Progenitor cell of endocrine pancreas (in vitro differentiated cells): ENCODE measurements at regions not wholly inside any gene's neighbourhood (a gene's known extent, or its start where the extent isn't known, plus 50 kb on each side); places are given as distances from the start of the nearest gene placed in this dataset.
"Not testable (repeated sequence)": the region's sequence is repeated elsewhere in the genome, so short reads cannot be mapped to it uniquely, and the experiment has no call there.

Source experiments
- DNase-seq: peaks from one replicate; pipeline ENCODE4 v3.0.0; 2021; ENCODE audit warnings: low spot score; ENCODE audit not compliant: unreplicated experiment
- H3K27ac Mint-ChIP-seq: 2 replicates; pipeline ENCODE4 v1.8.0; 2021; ENCODE audit warnings: mild to moderate bottlenecking, moderate library complexity, mixed read lengths
- H3K27me3 Mint-ChIP-seq: 2 replicates; pipeline ENCODE4 v1.8.0; 2021; ENCODE audit warnings: mixed read lengths
- H3K36me3 Mint-ChIP-seq: 2 replicates; pipeline ENCODE4 v1.8.0; 2022; ENCODE audit warnings: mixed read lengths; ENCODE audit not compliant: insufficient read depth
- H3K4me1 Mint-ChIP-seq: 2 replicates; pipeline ENCODE4 v1.8.0; 2021; ENCODE audit warnings: low read depth, mixed read lengths
- H3K4me3 Mint-ChIP-seq: 2 replicates; pipeline ENCODE4 v1.8.0; 2021; ENCODE audit warnings: low read depth, mild to moderate bottlenecking, moderate library complexity, mixed read lengths
- H3K9me3 Mint-ChIP-seq: 2 replicates; pipeline ENCODE4 v1.8.0; 2021; ENCODE audit warnings: low read depth, mixed read lengths
- TF ChIP-seq, protein P1 (sequence below): fragments of 200-600 bp; sonication (generic); IDR thresholded peaks from one replicate; pipeline ENCODE4 v1.5.0; 2021; ENCODE audit warnings: antibody characterized with exemption, mild to moderate bottlenecking; ENCODE audit not compliant: unreplicated experiment

DNA sequence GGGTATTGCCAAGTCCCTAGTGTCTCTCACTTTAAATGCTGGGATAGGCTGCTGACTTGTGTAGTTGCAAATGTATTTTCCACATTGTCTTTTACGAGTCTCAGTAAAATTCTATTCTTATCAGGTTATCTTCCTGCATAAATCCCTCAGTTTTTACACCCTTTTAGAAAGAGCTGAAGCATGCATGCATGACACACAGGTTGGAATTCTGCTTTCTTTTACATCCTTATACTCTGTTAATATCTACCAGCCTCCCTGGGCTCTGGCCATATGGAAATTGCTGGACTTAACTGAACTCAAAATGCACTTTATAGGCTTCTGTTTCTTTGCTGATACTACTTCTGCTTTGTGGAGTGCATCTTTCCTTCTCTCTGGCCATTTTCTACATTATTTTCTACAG is 477.4 kb downstream of the FRK start:
- no peaks in the 10 kb centered on the region for H3K4me1 Mint-ChIP-seq
- no peak for DNase-seq
- H3K36me3 Mint-ChIP-seq = no peaks in the 10 kb centered on the region
- H3K27me3 Mint-ChIP-seq = no peaks in the 10 kb centered on the region
- TF ChIP-seq, protein P1, sequence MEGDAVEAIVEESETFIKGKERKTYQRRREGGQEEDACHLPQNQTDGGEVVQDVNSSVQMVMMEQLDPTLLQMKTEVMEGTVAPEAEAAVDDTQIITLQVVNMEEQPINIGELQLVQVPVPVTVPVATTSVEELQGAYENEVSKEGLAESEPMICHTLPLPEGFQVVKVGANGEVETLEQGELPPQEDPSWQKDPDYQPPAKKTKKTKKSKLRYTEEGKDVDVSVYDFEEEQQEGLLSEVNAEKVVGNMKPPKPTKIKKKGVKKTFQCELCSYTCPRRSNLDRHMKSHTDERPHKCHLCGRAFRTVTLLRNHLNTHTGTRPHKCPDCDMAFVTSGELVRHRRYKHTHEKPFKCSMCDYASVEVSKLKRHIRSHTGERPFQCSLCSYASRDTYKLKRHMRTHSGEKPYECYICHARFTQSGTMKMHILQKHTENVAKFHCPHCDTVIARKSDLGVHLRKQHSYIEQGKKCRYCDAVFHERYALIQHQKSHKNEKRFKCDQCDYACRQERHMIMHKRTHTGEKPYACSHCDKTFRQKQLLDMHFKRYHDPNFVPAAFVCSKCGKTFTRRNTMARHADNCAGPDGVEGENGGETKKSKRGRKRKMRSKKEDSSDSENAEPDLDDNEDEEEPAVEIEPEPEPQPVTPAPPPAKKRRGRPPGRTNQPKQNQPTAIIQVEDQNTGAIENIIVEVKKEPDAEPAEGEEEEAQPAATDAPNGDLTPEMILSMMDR = no peak
- no peak overlapping the region for H3K27ac Mint-ChIP-seq
- H3K9me3 Mint-ChIP-seq = no peaks in the 10 kb centered on the region
- no peak overlapping the region for H3K4me3 Mint-ChIP-seq

DNA sequence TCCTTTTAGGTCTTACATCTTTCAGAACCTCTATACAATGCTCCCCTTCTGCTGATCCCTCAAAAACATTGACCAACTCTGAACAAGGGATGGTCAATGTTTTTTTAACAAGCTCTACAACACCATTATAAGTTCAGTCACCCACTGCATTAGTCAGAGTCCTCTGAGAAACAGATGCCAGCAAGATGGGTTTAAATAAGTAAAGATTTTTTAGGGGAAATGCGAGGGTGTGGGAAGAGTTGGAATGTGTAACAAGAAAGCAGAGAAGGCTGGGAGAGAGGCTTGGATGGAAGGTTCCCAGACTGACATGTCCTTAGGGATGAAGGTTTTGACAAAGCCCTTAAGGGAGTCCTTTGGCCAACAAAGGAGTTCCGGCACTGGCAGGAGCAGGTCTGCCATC is 478.3 kb downstream of the FRK start:
- Mint-ChIP-seq H3K4me1 (no peaks in the 10 kb centered on the region), H3K4me3 (no peak overlapping the region), H3K27ac (no peak overlapping the region), H3K27me3 (no peaks in the 10 kb centered on the region), H3K9me3 (no peaks in the 10 kb centered on the region), H3K36me3 (no peaks in the 10 kb centered on the region)
- DNase-seq = no peak
- TF ChIP-seq, protein P1 = no peak

DNA sequence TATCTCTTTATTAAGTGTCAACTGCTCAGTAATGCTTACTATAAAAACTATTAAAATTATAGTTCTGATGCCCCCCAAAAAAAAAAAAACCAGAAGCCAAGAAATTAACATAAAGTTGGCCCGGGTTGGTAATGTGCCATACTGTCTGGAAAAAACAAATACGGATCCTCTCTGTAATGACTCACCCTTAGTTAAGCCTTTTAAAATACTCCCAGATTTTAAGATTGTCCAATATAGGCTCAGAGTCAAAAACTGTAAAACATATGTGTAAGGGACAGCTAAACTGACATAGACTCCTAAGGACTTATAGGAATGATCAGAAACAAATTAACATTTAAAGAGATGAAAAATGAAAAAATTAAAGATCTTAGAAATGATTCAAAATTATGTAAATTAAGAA is 481.1 kb downstream of the FRK start:
- H3K9me3 Mint-ChIP-seq, H3K36me3 Mint-ChIP-seq, DNase-seq, H3K27me3 Mint-ChIP-seq, H3K27ac Mint-ChIP-seq, H3K4me1 Mint-ChIP-seq, H3K4me3 Mint-ChIP-seq: not testable (repeated sequence)

DNA sequence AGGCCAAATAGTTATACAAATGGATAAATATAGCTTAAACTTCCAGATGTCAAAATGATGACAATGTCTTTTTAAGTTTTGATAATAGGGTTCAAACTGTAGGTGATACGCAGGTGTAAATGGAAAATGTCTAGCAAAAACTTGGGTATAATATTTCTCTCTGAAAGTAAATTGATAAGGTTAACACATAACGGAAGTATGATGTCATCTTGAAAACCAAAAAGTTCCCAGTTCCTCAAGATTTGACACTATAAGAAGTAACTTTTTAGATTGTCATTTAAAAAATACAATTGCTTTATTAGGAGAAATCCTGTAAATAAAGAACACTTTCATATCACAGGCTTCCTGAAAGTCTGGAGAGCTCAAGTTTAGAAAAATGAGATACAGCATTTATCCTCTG is 483.4 kb downstream of the FRK start:
- Mint-ChIP-seq H3K4me1 (no peaks in the 10 kb centered on the region), H3K27me3 (no peaks in the 10 kb centered on the region), H3K9me3 (no peaks in the 10 kb centered on the region), H3K27ac (no peak overlapping the region), H3K36me3 (no peaks in the 10 kb centered on the region), H3K4me3 (no peak overlapping the region)
- TF ChIP-seq, protein P1 = no peak
- DNase-seq = no peak

DNA sequence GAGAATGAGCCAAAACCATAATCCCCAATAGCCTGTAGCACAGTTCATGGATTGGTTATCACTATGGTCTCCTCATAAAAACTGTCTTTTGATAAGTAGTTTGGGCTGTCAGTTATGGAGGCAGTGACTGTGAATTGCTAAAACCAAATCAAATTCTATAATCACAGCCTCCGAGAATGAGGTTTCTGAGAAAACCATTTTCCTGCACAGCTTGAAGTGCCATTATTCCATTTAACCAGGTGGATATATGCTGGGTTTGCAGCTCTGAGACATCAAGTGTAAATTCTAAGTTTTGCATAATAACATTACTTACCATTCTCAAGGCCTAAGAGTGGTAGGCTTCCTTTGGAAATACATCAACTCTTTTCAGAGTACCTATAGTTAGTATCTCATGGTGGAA is 485.4 kb downstream of the FRK start:
- Mint-ChIP-seq H3K36me3 (no peaks in the 10 kb centered on the region), H3K4me1 (no peaks in the 10 kb centered on the region), H3K27me3 (no peaks in the 10 kb centered on the region), H3K4me3 (no peak overlapping the region), H3K9me3 (no peaks in the 10 kb centered on the region), H3K27ac (no peak overlapping the region)
- TF ChIP-seq, protein P1 = no peak
- DNase-seq = no peak

DNA sequence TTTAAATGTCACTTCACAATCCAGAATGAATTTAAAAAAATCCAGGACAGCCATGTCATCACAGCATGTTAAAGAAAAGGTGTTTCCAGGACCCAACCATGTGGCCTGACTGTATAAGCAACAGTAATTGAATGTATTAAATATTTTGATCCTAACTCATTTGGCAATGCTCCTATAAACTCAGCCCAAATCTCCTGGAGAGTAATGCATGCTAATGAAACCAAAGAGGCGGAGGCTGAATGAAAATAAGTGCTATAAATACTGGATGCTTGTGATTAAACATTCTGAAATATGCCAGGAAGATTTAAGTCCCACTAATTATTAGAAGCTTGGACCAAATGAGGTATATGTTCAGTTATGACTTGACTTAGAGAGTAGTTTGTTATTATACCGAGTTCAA is 486.8 kb downstream of the FRK start:
- DNase-seq = no peak
- TF ChIP-seq, protein P1 = no peak
- H3K27ac Mint-ChIP-seq = no peak overlapping the region
- H3K27me3 Mint-ChIP-seq = no peaks in the 10 kb centered on the region
- no peak overlapping the region for H3K4me3 Mint-ChIP-seq
- H3K9me3 Mint-ChIP-seq = peaks cover 1% of the 10 kb centered on the region
- H3K36me3 Mint-ChIP-seq = no peaks in the 10 kb centered on the region
- no peaks in the 10 kb centered on the region for H3K4me1 Mint-ChIP-seq
